Adrenal gland (tissue), 9 donors: ENCODE measurements at regions not wholly inside any gene's neighbourhood (a gene's known extent, or its start where the extent isn't known, plus 50 kb on each side); places are given as distances from the start of the nearest gene placed in this dataset.

Source experiments
- DNase-seq, 7 donors: peaks; one replicate each; pipeline ENCODE4 v3.0.0-alpha.2; 2019 to 2020
- H3K27ac ChIP-seq, 5 donors: fragments of 200-600 bp; sonication (generic) in 4 of 5; 1 replicate in 3 of 5; 2 replicates in 2 of 5; pipeline versions ENCODE4 v1.5.1 to v1.8.0; 2016 to 2020; ENCODE audit warnings: mild to moderate bottlenecking in 1 of 5
- H3K27me3 ChIP-seq: fragments of 200-600 bp; 2 replicates; pipeline ENCODE4 v1.8.0; 2021
- H3K36me3 ChIP-seq, 2 donors: fragments of 200-600 bp; replicated peaks in 1 of 2; 1 replicate in 1 of 2; 2 replicates in 1 of 2; pipeline versions ENCODE4 v1.5.1 to v1.8.0; 2018 to 2022
- H3K4me1 ChIP-seq, 2 donors: fragments of 200-600 bp; replicated peaks in 1 of 2; 1 replicate in 1 of 2; 2 replicates in 1 of 2; pipeline versions ENCODE4 v1.5.1 to v1.8.0; 2018 to 2021
- H3K4me3 ChIP-seq, 4 donors: fragments of 200-600 bp; sonication (generic) in 3 of 4; one replicate each; pipeline ENCODE4 v1.5.1; 2016 to 2018
- H3K9me3 ChIP-seq, 3 donors: fragments of 200-600 bp; sonication (generic) in 1 of 3; replicated peaks in 1 of 3; 1 replicate in 2 of 3; 2 replicates in 1 of 3; pipeline versions ENCODE4 v1.5.1 to v1.8.0; 2016 to 2021
- POLR2A ChIP-seq, 2 donors: fragments of 450-650 bp; IDR thresholded peaks; one replicate each; pipeline ENCODE4 v1.6.1; 2017; ENCODE audit warnings: antibody characterized with exemption in 2 of 2, mild to moderate bottlenecking in 2 of 2, moderate library complexity in 1 of 2
- WGBS, 4 donors: extraction: QIAGEN DNeasy Blood & Tissue Kit in 2 of 4; methylation state at CpG; one replicate each; pipeline versions ENCODE4 v1.1.5 to v1.1.7; 2013 to 2017; 5-methylcytosine and 5-hydroxymethylcytosine counted together
- intact Hi-C, 2 donors: fragments of 100-400 bp; cut with DNase I; formaldehyde crosslinking; loops; one replicate each; pipeline versions ENCODE4 v1.14.1 to v1.15.0; 2022 to 2023
- TF ChIP-seq, protein P1 (sequence below), 6 experiments: fragments of 450-650 bp in 4 of 6; fragments of 200-600 bp in 2 of 6; sonication (generic) in 1 of 6; IDR thresholded peaks; 1 replicate in 5 of 6; 2 replicates in 1 of 6; pipeline versions ENCODE4 v1.5.1 to v1.8.0; 2016 to 2021; ENCODE audit warnings: antibody characterized with exemption in 6 of 6, mild to moderate bottlenecking in 2 of 6, moderate library complexity in 1 of 6
- donor health status: healthy with polysubstance abuse.
- donor health status: Bipolar disorder and iron deficiency.
- donor health status: DM: yes; HTN: yes; CAD: no.
- donor health status: DM: no; HTN: no; CAD: no.
- donor health status: DM: no; HTN: no; CAD: no.

DNA sequence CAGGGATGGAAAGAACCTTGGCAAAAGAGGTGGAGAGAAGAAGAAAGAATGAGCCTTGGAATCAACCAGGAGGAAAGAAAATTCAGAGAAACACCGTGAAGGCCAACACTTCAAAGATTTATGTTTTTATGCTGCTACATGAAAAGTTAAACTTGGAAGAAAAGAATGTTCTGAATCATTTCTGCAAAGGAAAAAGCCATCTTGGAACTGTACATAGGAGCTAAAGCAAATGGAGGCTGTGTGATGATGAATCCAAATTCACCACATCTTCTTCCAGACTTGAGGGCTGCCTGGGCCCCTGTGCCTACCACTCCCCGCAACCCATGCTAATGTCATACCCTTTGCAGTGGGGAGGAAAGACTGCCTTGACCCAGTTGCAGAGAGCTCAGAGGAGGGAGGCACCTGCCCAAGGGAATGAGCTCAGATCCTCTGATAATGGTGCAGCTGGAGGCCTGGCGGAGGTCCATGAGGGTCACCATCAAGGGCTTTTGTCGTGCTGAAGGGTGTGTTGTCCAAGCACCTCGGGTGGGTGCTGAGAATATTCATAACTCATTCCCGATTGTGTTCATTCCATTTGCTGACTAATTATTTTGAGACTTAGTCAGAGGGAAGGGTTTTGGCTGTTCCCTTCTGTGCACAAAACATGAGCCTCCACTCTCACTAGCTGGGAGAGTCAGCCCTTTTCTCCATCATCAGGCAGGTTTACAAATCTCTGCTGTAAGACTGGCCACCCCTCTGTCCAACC lies 245.8 kb upstream of the JAG1 start:
- DNase-seq = peak in 4 of 7 donors; percentile 4 to 45 (median 16)
- intact Hi-C loops = no loop called here

DNA sequence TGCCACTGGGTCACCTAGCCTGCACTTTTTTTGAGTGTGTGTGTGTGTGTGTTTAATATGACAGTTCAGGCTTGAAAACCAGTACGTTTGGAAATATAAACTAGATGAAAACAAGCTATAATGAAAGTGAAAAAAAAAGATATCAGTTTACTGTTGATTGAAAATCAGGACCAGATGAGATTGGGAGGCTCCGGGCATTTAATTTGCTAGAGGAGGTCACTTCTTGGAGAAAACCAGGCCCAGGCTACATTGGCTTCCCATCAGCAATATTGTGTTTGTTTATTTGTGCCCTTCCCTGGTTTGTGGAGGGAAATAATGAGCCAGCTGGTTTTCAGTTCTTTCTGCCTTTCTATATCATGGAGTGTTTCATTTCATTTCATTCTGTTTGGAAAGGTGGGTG lies 246.6 kb upstream of the JAG1 start:
- no peaks in the 10 kb centered on the region for H3K9me3 ChIP-seq
- no peak for DNase-seq
- TF ChIP-seq, protein P1, sequence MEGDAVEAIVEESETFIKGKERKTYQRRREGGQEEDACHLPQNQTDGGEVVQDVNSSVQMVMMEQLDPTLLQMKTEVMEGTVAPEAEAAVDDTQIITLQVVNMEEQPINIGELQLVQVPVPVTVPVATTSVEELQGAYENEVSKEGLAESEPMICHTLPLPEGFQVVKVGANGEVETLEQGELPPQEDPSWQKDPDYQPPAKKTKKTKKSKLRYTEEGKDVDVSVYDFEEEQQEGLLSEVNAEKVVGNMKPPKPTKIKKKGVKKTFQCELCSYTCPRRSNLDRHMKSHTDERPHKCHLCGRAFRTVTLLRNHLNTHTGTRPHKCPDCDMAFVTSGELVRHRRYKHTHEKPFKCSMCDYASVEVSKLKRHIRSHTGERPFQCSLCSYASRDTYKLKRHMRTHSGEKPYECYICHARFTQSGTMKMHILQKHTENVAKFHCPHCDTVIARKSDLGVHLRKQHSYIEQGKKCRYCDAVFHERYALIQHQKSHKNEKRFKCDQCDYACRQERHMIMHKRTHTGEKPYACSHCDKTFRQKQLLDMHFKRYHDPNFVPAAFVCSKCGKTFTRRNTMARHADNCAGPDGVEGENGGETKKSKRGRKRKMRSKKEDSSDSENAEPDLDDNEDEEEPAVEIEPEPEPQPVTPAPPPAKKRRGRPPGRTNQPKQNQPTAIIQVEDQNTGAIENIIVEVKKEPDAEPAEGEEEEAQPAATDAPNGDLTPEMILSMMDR (IDR thresholded peaks at IDR 0.05) = no peak
- TF ChIP-seq POLR2A (IDR thresholded peaks at IDR 0.05) = no peak
- no peak overlapping the region for H3K4me3 ChIP-seq
- H3K27me3 ChIP-seq = no peaks in the 10 kb centered on the region
- no peaks in the 10 kb centered on the region for H3K4me1 ChIP-seq
- no peak overlapping the region for H3K27ac ChIP-seq
- 66 to 84% (median 76%) methylated on average over 2 of the region's 2 CpGs for WGBS, 4 donors
- H3K36me3 ChIP-seq = no peaks in the 10 kb centered on the region
- intact Hi-C loops = no loop called here

More for the DNA sequence above, 245.8 kb upstream of the JAG1 start:
- TF ChIP-seq, protein P1 (IDR thresholded peaks at IDR 0.05) = no peak
- TF ChIP-seq POLR2A (IDR thresholded peaks at IDR 0.05) = no peak
- Histone ChIP-seq H3K4me3 (no peak overlapping the region), H3K9me3 (no peaks in the 10 kb centered on the region), H3K36me3 (no peaks in the 10 kb centered on the region), H3K4me1 (no peaks in the 10 kb centered on the region), H3K27me3 (no peaks in the 10 kb centered on the region), H3K27ac (no peak overlapping the region)
- 33 to 44% (median 39%) methylated on average over 3 to 6 of the region's 6 CpGs for whole genome bisulfite sequencing, 4 donors

DNA sequence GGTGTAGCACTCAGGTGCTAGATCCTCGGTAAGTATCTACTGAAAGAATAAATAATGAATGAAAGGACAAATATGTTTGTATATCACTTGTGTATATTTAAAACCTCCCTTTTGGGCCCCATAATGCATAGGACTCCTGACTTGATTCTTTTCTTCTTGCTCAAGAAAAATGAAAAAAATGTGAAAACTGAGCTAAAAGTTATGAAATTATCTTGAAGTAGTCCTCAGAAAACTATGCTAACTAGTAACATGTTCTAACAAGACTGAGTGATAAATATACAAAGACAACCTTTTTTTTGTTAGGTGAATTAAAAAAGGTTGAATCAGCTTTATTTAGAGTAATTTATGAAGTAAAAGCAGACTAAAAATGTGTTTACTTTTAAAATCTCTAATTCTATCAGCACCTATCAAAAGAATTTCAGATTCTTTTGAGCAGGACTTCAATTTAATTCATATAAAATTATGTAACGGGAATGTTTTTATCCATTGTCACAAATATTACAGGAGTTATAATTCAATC lies 247.8 kb upstream of the JAG1 start:
- DNase-seq = no peak

DNA sequence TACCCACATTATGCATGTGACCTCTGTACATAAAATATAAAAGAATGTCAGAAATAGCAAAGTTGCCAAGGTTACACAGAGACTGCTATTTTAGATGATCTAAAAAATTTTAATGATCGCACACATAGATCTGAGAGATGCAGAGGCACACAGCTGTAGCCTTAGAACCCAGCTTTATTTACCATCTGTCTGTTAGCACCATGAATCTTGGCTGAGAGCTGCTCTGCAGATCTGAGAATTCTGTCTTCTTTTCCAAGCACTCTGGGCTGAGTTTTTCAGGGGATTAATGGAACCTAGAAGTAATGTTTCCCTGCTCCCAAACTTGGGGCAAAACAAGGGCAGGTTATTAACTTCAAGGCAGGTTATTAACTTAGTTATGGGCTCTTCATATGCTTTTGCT lies 248.7 kb upstream of the JAG1 start:
- no peak overlapping the region for H3K27ac ChIP-seq
- TF ChIP-seq, protein P1 (IDR thresholded peaks at IDR 0.05) = no peak
- no peak for TF ChIP-seq POLR2A (IDR thresholded peaks at IDR 0.05)

More for the DNA sequence above, 247.8 kb upstream of the JAG1 start:
- WGBS, 4 donors = 86 to 94% (median 88%) methylated on average over 2 of the region's 2 CpGs
- no peaks in the 10 kb centered on the region for H3K27me3 ChIP-seq
- no peaks in the 10 kb centered on the region for H3K4me1 ChIP-seq
- no peak overlapping the region for H3K27ac ChIP-seq
- H3K4me3 ChIP-seq = no peak overlapping the region
- TF ChIP-seq, protein P1 (IDR thresholded peaks at IDR 0.05) = no peak
- TF ChIP-seq POLR2A (IDR thresholded peaks at IDR 0.05) = no peak
- H3K9me3 ChIP-seq = no peaks in the 10 kb centered on the region
- H3K36me3 ChIP-seq = no peaks in the 10 kb centered on the region
- intact Hi-C loops = no loop called here

More for the DNA sequence above, 248.7 kb upstream of the JAG1 start:
- no peaks in the 10 kb centered on the region for H3K27me3 ChIP-seq
- DNase-seq = no peak
- H3K4me3 ChIP-seq = no peak overlapping the region
- H3K36me3 ChIP-seq = no peaks in the 10 kb centered on the region
- intact Hi-C loops = no loop called here
- H3K9me3 ChIP-seq = no peaks in the 10 kb centered on the region
- no peaks in the 10 kb centered on the region for H3K4me1 ChIP-seq
- 73 to 89% (median 79%) methylated on average over 1 of the region's 1 CpG for WGBS, 4 donors
